BLaER1 treated with 17β-estradiol and CSF1 and Interleukin-3, amounts not matched to agents 10 nM and 100 nM (cell line): ENCODE measurements at regions not wholly inside any gene's neighbourhood (a gene's known extent, or its start where the extent isn't known, plus 50 kb on each side); places are given as distances from the start of the nearest gene placed in this dataset.
A peak's percentile ranks its signal among the peaks of the same experiment; 100 is the strongest.

Experiments
- H3K27ac ChIP-seq, 11 experiments: shearing (Covaris generic); formaldehyde crosslinking; 2 replicates each; pipeline ENCODE4 v1.8.1; 2022
- H3K27me3 ChIP-seq, 11 experiments: shearing (Covaris generic); formaldehyde crosslinking; 2 replicates each; pipeline ENCODE4 v1.8.1; 2022
- H3K36me3 ChIP-seq, 11 experiments: shearing (Covaris generic); formaldehyde crosslinking; 2 replicates each; pipeline ENCODE4 v1.8.1; 2022
- H3K4me1 ChIP-seq, 10 experiments: shearing (Covaris generic); formaldehyde crosslinking; 2 replicates each; pipeline ENCODE4 v1.8.1; 2022
- H3K4me2 ChIP-seq, 11 experiments: shearing (Covaris generic); formaldehyde crosslinking; 2 replicates each; pipeline ENCODE4 v1.8.1; 2022
- H3K4me3 ChIP-seq, 10 experiments: shearing (Covaris generic); formaldehyde crosslinking; 2 replicates each; pipeline ENCODE4 v1.8.1; 2022
- H3K9ac ChIP-seq, 11 experiments: shearing (Covaris generic); formaldehyde crosslinking; 2 replicates each; pipeline ENCODE4 v1.8.1; 2022
- H3K9me3 ChIP-seq, 11 experiments: shearing (Covaris generic); formaldehyde crosslinking; replicated peaks in 1 of 11; 2 replicates each; pipeline ENCODE4 v1.8.1; 2022
- H4K20me1 ChIP-seq, 11 experiments: shearing (Covaris generic); formaldehyde crosslinking; 2 replicates each; pipeline ENCODE4 v1.8.1; 2022
- Cebpa-rat ChIP-seq, 11 experiments: shearing (Covaris generic); IDR thresholded peaks; 2 replicates each; pipeline ENCODE4 v1.8.1; 2022

- Histone ChIP-seq H3K27ac (no peak overlapping the region), H3K36me3 (no peaks in the 10 kb centered on the region), H3K9ac (no peak overlapping the region), H3K9me3 (peaks cover 20 to 30% (median 27%) of the 10 kb centered on the region in 11 experiments), H3K27me3 (no peaks in the 10 kb centered on the region), H3K4me2 (no peak overlapping the region), H3K4me1 (no peaks in the 10 kb centered on the region), H4K20me1 (no peaks in the 10 kb centered on the region), H3K4me3 (no peak overlapping the region)
- TF ChIP-seq Cebpa-rat (IDR thresholded peaks at IDR 0.05): no peak
Observed at GRCh38 chr1:29497395-29498125, 261.2 kb downstream of the PTPRU start.

GRCh38 chr1:29496701-29497100 is 260.4 kb downstream of the PTPRU start:
- no peak overlapping the region for H3K9ac ChIP-seq
- no peaks in the 10 kb centered on the region for H3K27me3 ChIP-seq
- no peak overlapping the region for H3K4me3 ChIP-seq
- peaks cover 20 to 30% (median 27%) of the 10 kb centered on the region in 11 experiments for H3K9me3 ChIP-seq
- no peak overlapping the region for H3K27ac ChIP-seq
- H4K20me1 ChIP-seq: no peaks in the 10 kb centered on the region
- TF ChIP-seq Cebpa-rat (IDR thresholded peaks at IDR 0.05): no peak
- no peaks in the 10 kb centered on the region for H3K36me3 ChIP-seq
- H3K4me2 ChIP-seq: no peak overlapping the region
- H3K4me1 ChIP-seq: no peaks in the 10 kb centered on the region

GRCh38 chr1:29490204-29490934 is 254.0 kb downstream of the PTPRU start:
- Histone ChIP-seq H3K27ac (no peak overlapping the region), H3K36me3 (no peaks in the 10 kb centered on the region), H4K20me1 (no peaks in the 10 kb centered on the region), H3K27me3 (no peaks in the 10 kb centered on the region), H3K4me1 (peaks cover 0 to 15% (median 10%) of the 10 kb centered on the region in 10 experiments; a peak in 13 of 20 replicates), H3K4me3 (no peak overlapping the region), H3K9me3 (peaks cover 5 to 12% (median 10%) of the 10 kb centered on the region in 11 experiments; a peak in 19 of 22 replicates), H3K9ac (no peak overlapping the region), H3K4me2 (no peak overlapping the region)
- no peak for TF ChIP-seq Cebpa-rat (IDR thresholded peaks at IDR 0.05)

GRCh38 chr1:29489471-29489870 is 253.1 kb downstream of the PTPRU start:
- Histone ChIP-seq H3K4me3 (no peak overlapping the region), H3K4me2 (no peak overlapping the region), H3K9ac (no peak overlapping the region), H3K27me3 (no peaks in the 10 kb centered on the region), H3K9me3 (peaks cover 0 to 3% (median 1%) of the 10 kb centered on the region in 11 experiments; a peak in 7 of 22 replicates), H3K36me3 (no peaks in the 10 kb centered on the region), H4K20me1 (no peaks in the 10 kb centered on the region), H3K4me1 (peaks cover 0 to 15% (median 10%) of the 10 kb centered on the region in 10 experiments; a peak in 13 of 20 replicates), H3K27ac (no peak overlapping the region)
- TF ChIP-seq Cebpa-rat (IDR thresholded peaks at IDR 0.05): no peak

- no peaks in the 10 kb centered on the region for H3K36me3 ChIP-seq
- H4K20me1 ChIP-seq: no peaks in the 10 kb centered on the region
- H3K4me2 ChIP-seq: no peak overlapping the region
- H3K27ac ChIP-seq: no peak overlapping the region
- H3K27me3 ChIP-seq: no peaks in the 10 kb centered on the region
- TF ChIP-seq Cebpa-rat (IDR thresholded peaks at IDR 0.05): no peak
- peaks cover 0 to 15% (median 10%) of the 10 kb centered on the region in 10 experiments; a peak in 13 of 20 replicates for H3K4me1 ChIP-seq
- no peak overlapping the region for H3K9ac ChIP-seq
- H3K9me3 ChIP-seq: no peaks in the 10 kb centered on the region
- no peak overlapping the region for H3K4me3 ChIP-seq
Observed at GRCh38 chr1:29488794-29489311, 252.5 kb downstream of the PTPRU start.

GRCh38 chr1:29488086-29488793 is 251.9 kb downstream of the PTPRU start:
- Histone ChIP-seq H3K36me3 (no peaks in the 10 kb centered on the region), H3K4me3 (no peak overlapping the region), H3K27me3 (no peaks in the 10 kb centered on the region), H3K9me3 (no peaks in the 10 kb centered on the region), H4K20me1 (no peaks in the 10 kb centered on the region), H3K4me2 (no peak overlapping the region), H3K9ac (no peak overlapping the region), H3K4me1 (peaks cover 0 to 15% (median 10%) of the 10 kb centered on the region in 10 experiments; a peak in 13 of 20 replicates), H3K27ac (no peak overlapping the region)
- TF ChIP-seq Cebpa-rat (IDR thresholded peaks at IDR 0.05): no peak

DNA sequence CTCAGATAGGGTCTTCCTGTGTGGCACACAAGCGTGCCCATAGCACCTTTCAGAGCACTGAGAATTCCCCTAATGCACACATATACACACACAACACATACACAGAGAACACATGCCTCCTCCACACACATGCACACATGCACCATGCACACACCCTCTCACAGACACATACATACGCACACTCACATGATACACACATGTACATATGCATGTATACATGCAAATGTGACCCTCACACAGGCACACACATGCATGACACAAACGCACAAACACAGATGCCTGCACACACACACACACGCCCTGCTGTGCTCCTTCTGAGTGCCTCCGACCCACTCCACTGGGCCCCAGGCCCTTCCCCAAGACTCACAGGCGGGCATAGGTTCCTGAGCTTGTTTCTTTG is 251.0 kb downstream of the PTPRU start:
- no peaks in the 10 kb centered on the region for H3K36me3 ChIP-seq
- no peaks in the 10 kb centered on the region for H3K9me3 ChIP-seq
- peak overlapping the region in 10 of 11 experiments; percentile 6 to 47 (median 22); a peak in 13 of 22 replicates for H3K4me2 ChIP-seq
- no peak overlapping the region for H3K9ac ChIP-seq
- H3K27ac ChIP-seq: no peak overlapping the region
- H4K20me1 ChIP-seq: no peaks in the 10 kb centered on the region
- H3K4me1 ChIP-seq: peaks cover 0 to 15% (median 10%) of the 10 kb centered on the region in 10 experiments; a peak in 13 of 20 replicates
- TF ChIP-seq Cebpa-rat (IDR thresholded peaks at IDR 0.05): no peak
- no peak overlapping the region for H3K4me3 ChIP-seq
- no peaks in the 10 kb centered on the region for H3K27me3 ChIP-seq

GRCh38 chr1:29485096-29485925 is 249.0 kb downstream of the PTPRU start:
- no peak overlapping the region for H3K4me2 ChIP-seq
- no peaks in the 10 kb centered on the region for H3K27me3 ChIP-seq
- no peaks in the 10 kb centered on the region for H3K36me3 ChIP-seq
- peaks cover 0 to 15% (median 10%) of the 10 kb centered on the region in 10 experiments; a peak in 13 of 20 replicates for H3K4me1 ChIP-seq
- TF ChIP-seq Cebpa-rat (IDR thresholded peaks at IDR 0.05): no peak
- no peak overlapping the region for H3K4me3 ChIP-seq
- peaks cover 0 to 11% (median 0%) of the 10 kb centered on the region in 11 experiments; a peak in 1 of 22 replicates for H3K9me3 ChIP-seq
- H3K27ac ChIP-seq: no peak overlapping the region
- no peaks in the 10 kb centered on the region for H4K20me1 ChIP-seq
- H3K9ac ChIP-seq: no peak overlapping the region
